Natural killer cell (primary cell): ENCODE measurements at regions not wholly inside any gene's neighbourhood (a gene's known extent, or its start where the extent isn't known, plus 50 kb on each side); places are given as distances from the start of the nearest gene placed in this dataset.

Experiments used
- ATAC-seq, 3 donors: fragments of 150-1000 bp in 2 of 3; fragments of 200-7000 bp in 1 of 3; cut with Tn5 transposase; 1 replicate in 1 of 3; 2 replicates in 2 of 3; pipeline ENCODE4 v1.10.0; 2021; ENCODE audit warnings: mild to moderate bottlenecking in 2 of 3, moderate library complexity in 2 of 3
- DNase-seq, 2 donors: peaks; one replicate each; pipeline versions ENCODE4 v3.0.0 to v3.0.0-alpha.2; 2013 to 2021; ENCODE audit warnings: mixed read lengths in 1 of 2
- H3K27ac ChIP-seq: one replicate; pipeline ENCODE4 v1.5.1; 2013; ENCODE audit warnings: mild to moderate bottlenecking, low read length
- H3K27me3 ChIP-seq: one replicate; pipeline ENCODE4 v1.6.1; 2013; ENCODE audit warnings: low read length; ENCODE audit not compliant: control insufficient read depth, insufficient read depth
- H3K36me3 ChIP-seq: one replicate; pipeline ENCODE4 v1.6.1; 2013; ENCODE audit warnings: low read length; ENCODE audit not compliant: control insufficient read depth, insufficient read depth
- H3K4me1 ChIP-seq: one replicate; pipeline ENCODE4 v1.6.1; 2013; ENCODE audit warnings: low read length; ENCODE audit not compliant: control insufficient read depth, insufficient read depth
- H3K4me3 ChIP-seq: one replicate; pipeline ENCODE4 v1.5.1; 2013; ENCODE audit warnings: low read length
- H3K9me3 ChIP-seq: one replicate; pipeline ENCODE4 v1.6.1; 2013; ENCODE audit warnings: low read length; ENCODE audit not compliant: control insufficient read depth, insufficient read depth
- H3K27ac Mint-ChIP-seq, 2 donors: one replicate each; pipeline ENCODE4 v1.8.0; 2022; ENCODE audit warnings: mild to moderate bottlenecking in 2 of 2, mixed read lengths in 2 of 2, moderate library complexity in 1 of 2
- H3K27me3 Mint-ChIP-seq, 2 donors: one replicate each; pipeline ENCODE4 v1.8.0; 2022; ENCODE audit warnings: low read depth in 2 of 2, mixed read lengths in 2 of 2
- H3K36me3 Mint-ChIP-seq: one replicate; pipeline ENCODE4 v1.8.0; 2022; ENCODE audit warnings: mixed read lengths
- H3K4me1 Mint-ChIP-seq, 2 donors: one replicate each; pipeline ENCODE4 v1.8.0; 2022; ENCODE audit warnings: mixed read lengths in 2 of 2
- H3K4me3 Mint-ChIP-seq: one replicate; pipeline ENCODE4 v1.8.0; 2022; ENCODE audit warnings: mild to moderate bottlenecking, moderate library complexity, mixed read lengths
- H3K9me3 Mint-ChIP-seq, 2 donors: one replicate each; pipeline ENCODE4 v1.8.0; 2022; ENCODE audit warnings: mixed read lengths in 2 of 2
- CTCF ChIP-seq: fragments of 200-600 bp; IDR thresholded peaks from one replicate; pipeline ENCODE4 v1.8.0; 2022; ENCODE audit warnings: antibody characterized with exemption
- WGBS: methylation state at CpG from one replicate; pipeline ENCODE4 v1.1.7; 2013; ENCODE audit warnings: missing lambda C conversion rate; ENCODE audit not compliant: insufficient coverage; 5-methylcytosine and 5-hydroxymethylcytosine counted together
- intact Hi-C: fragments of 100-400 bp; cut with micrococcal nuclease; formaldehyde crosslinking; loops from one replicate; pipeline ENCODE4 v1.14.2; 2022

- Mint-ChIP-seq H3K27me3 (no peaks in the 10 kb centered on the region), H3K4me1 (no peaks in the 10 kb centered on the region), H3K27ac (no peak overlapping the region), H3K9me3 (peaks cover 7 to 15% of the 10 kb centered on the region in 2 donors), H3K36me3 (no peaks in the 10 kb centered on the region), H3K4me3 (no peak overlapping the region)
- WGBS, result no CpG with 5 or more reads among the region's 2 CpGs
- intact Hi-C loops, result no loop called here
- H3K36me3 ChIP-seq, result no peaks in the 10 kb centered on the region
- no peaks in the 10 kb centered on the region for H3K27me3 ChIP-seq
- peaks cover 3% of the 10 kb centered on the region for H3K9me3 ChIP-seq
- H3K4me1 ChIP-seq, result no peaks in the 10 kb centered on the region
- no peak overlapping the region for H3K27ac ChIP-seq
- no peak for TF ChIP-seq CTCF
- ATAC-seq (no peak), DNase-seq (no peak)
- H3K4me3 ChIP-seq, result no peak overlapping the region
These were observed 385.4 kb upstream of the TMEFF2 start for GRCh38 chr2:192579965-192580700.

GRCh38 chr2:192578780-192579179 lies 384.0 kb upstream of the TMEFF2 start:
- Histone ChIP-seq H3K4me3 (no peak overlapping the region), H3K4me1 (no peaks in the 10 kb centered on the region), H3K36me3 (no peaks in the 10 kb centered on the region), H3K27me3 (no peaks in the 10 kb centered on the region), H3K9me3 (peaks cover 3% of the 10 kb centered on the region), H3K27ac (no peak overlapping the region)
- Mint-ChIP-seq H3K4me3 (no peak overlapping the region), H3K9me3 (peaks cover 10 to 18% of the 10 kb centered on the region in 2 donors), H3K36me3 (no peaks in the 10 kb centered on the region), H3K27ac (no peak overlapping the region), H3K4me1 (no peaks in the 10 kb centered on the region), H3K27me3 (no peaks in the 10 kb centered on the region)
- no peak for ATAC-seq
- no peak for TF ChIP-seq CTCF
- no peak for DNase-seq
- intact Hi-C loops, result no loop called here
- WGBS, result 63% methylated on average over 2 of the region's 2 CpGs

GRCh38 chr2:192577706-192578105 lies 383.0 kb upstream of the TMEFF2 start:
- ATAC-seq, result no peak

More at GRCh38 chr2:192577706-192578105, 383.0 kb upstream of the TMEFF2 start:
- Histone ChIP-seq H3K9me3 (peaks cover 3% of the 10 kb centered on the region), H3K36me3 (no peaks in the 10 kb centered on the region), H3K4me3 (no peak overlapping the region), H3K4me1 (no peaks in the 10 kb centered on the region), H3K27ac (no peak overlapping the region), H3K27me3 (no peaks in the 10 kb centered on the region)
- Mint-ChIP-seq H3K4me1 (no peaks in the 10 kb centered on the region), H3K9me3 (peaks cover 10 to 15% of the 10 kb centered on the region in 2 donors), H3K27ac (no peak overlapping the region), H3K4me3 (no peak overlapping the region), H3K36me3 (no peaks in the 10 kb centered on the region), H3K27me3 (no peaks in the 10 kb centered on the region)
- TF ChIP-seq CTCF, result no peak
- DNase-seq, result no peak
- intact Hi-C loops, result no loop called here
